CD4-positive, alpha-beta T cell treated with Interleukin-10 for 1 hour (primary cell): ENCODE measurements at regions not wholly inside any gene's neighbourhood (a gene's known extent, or its start where the extent isn't known, plus 50 kb on each side); places are given as distances from the start of the nearest gene placed in this dataset.

ENCODE experiments used
- DNase-seq: peaks from one replicate; pipeline ENCODE4 v3.0.0-alpha.2; 2020

DNA sequence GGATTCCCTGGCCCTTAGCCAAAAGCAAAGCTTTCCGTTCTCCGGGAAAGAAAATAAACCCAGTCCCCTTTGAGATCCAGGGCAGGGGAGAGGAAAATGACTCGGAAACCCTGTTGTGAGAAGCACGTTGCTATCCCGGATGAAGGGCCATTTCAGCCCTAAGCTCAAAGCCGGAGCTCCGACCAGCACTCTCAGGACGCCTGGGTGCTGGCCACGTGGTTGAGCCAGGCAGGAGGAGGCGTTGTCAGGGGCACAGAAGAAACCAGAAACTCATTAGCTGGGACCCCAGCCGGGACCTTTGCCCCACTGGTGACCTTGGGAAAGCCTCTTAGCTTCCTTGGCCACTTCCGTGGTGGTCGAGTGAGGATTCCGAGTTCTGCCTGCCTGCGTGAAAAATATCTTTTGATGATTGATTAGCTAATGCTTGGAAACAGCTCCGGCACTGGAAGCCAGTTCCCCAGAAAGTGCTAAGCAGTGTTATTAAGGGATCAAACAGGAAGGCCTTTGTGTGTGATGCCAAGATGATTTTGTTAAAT, 57.6 kb upstream of the FZD10 start:
- DNase-seq: no peak

DNA sequence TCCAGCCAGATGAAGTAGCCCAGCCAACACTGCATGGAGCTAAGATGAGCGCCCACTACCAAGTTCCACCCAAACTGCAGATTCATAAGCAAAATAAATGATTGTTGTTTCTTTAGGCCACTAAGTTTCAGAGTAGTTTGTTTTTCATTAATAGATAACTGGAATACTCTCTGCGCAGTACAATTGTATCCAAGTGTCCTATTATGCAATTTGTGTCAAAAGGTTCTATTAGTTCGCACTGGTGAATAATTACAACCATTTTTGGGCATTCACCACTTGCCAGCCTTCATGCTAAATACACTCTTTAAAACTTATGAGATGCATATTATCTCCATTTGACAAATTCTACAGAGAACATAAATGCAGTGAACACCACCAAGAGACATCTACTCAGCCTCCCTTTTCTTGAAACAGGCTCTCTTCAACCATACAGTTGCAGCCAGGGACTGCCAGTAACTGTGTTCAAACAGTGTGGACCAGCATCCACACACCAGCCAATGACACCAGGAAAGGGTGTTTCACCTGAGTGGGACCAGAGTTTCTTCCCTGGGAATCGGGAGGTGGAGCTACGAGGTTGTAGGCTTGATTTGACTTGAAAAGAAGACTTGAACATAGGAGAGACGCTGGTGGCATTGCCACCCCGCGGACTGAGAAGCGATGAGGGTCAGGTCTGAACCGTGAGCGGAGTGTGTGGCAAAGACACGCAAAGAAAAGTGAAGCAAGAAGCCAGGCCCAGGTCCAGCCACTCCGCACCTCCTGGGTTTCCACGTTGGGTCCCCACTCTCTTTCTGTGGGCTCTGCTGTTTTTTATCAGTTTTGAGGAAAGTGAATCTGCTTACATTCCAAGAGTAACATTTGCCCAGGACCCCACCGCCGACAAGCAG, 53.0 kb upstream of the FZD10 start:
- DNase-seq: no peak

DNA sequence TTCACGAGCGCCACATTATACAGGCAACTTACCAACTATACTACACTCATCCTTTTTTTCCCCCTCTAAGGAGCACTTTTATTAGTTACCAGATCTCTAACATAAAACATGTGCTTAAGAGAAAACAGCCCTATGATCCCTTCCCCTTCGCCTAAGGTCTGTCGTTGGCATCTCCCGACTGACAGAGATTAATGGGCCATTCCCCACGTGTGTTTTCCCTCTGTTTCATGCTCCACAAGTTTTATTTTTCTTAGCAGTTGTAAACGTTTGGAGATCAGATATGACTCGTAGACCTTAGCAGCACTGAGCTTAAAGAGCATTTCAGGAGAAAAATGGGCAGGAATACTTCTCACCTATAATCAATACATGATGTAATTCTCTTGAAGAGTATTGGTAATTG, 51.4 kb upstream of the FZD10 start:
- DNase-seq: no peak

DNA sequence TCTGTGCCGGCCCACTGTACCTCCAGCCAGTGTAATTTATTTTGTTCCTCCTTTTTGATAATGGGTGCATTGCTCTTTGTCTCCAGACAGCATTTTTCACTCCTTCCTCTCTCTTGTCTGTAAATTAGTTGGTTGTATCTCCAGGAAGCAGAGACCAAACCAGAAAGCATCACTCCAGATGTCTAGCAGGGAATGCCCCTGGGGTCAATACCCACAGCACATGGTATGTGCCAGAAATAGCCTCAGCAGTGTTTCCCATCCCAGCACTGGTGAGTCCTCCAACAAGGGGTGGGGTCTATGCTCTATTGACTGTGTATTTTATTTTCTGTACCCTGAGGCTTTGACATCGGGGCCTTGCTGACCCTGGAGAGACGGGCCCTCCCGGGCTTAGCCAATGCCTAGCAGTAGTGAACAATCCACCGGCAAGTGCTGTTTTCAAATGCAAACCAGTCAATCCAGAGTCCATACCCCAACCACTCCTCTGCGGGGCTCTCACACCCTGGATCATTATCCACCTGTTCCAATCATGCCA, 50.2 kb upstream of the FZD10 start:
- DNase-seq: no peak
